AG08395 (cell line): ENCODE measurements at regions not wholly inside any gene's neighbourhood (a gene's known extent, or its start where the extent isn't known, plus 50 kb on each side); places are given as distances from the start of the nearest gene placed in this dataset.
"Not testable (repeated sequence)": the region's sequence is repeated elsewhere in the genome, so short reads cannot be mapped to it uniquely, and the experiment has no call there.

Source experiments
- DNase-seq: peaks from one replicate; pipeline ENCODE4 v3.0.0; 2012; ENCODE audit warnings: mixed read lengths, low spot score

GRCh38 chr15:35929740-35930444, 383.9 kb upstream of the DPH6 start:
- DNase-seq: no peak

GRCh38 chr15:35931799-35932341, 385.9 kb upstream of the DPH6 start:
- no peak for DNase-seq

- no peak for DNase-seq
Measured at GRCh38 chr15:35932531-35932930, 386.6 kb upstream of the DPH6 start.

GRCh38 chr15:35933531-35933930, 387.6 kb upstream of the DPH6 start:
- no peak for DNase-seq

- DNase-seq: no peak
Measured at GRCh38 chr15:35934383-35935049, 388.6 kb upstream of the DPH6 start.

- DNase-seq: no peak
Measured at GRCh38 chr15:35936284-35936683, 390.3 kb upstream of the DPH6 start.

GRCh38 chr15:35937380-35937779, 391.4 kb upstream of the DPH6 start:
- no peak for DNase-seq

DNA sequence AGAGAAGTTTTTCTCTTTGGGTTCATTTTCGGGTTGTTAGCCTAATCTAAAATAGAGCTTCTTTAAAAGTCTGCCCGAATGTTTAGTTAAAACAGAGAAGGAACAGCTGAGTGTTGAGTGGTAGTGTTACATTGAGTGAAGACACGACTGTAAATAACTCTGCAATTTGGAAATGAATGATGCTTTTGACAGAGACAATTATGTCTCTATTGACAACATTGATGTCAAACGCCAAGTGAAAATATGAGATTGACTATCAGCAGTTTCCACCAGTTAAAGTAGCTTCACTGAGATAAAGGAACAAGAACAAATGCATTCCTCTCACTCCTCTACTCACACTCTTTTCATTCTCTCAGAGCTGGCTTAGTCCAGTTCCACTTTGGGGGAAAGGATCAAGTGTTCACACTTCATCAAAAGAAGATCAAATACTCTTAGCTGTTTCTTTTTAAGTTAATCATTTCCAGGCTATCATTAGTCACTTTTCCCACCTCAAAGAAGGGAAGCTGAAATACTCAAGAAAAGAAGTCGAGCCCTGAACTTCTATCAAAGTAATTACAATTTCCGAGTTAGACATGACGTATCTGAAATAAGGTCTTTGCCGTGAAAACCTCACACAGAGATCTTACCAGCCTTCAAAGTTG, 399.1 kb upstream of the DPH6 start:
- no peak for DNase-seq

DNA sequence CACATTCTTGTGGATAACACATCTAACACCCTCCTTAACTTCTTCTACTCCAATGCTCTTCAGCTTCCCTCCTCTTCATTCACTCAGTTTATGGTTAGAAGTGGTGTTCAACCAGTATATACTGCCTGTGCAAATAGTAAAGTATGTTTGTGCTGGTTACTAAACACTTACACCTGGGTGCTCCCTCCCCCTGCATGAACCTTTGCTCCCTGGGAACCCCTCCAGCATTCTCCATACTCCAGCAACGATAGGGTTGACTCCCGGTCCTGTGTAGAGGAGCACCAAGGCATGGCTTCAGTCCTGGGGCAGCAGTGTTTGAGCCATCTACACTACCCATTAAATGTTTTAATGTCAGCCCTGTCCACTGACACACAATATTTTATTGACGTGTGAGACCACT, 407.5 kb upstream of the DPH6 start:
- no peak for DNase-seq

GRCh38 chr15:35956056-35956455, 410.1 kb upstream of the DPH6 start:
- DNase-seq: no peak

DNA sequence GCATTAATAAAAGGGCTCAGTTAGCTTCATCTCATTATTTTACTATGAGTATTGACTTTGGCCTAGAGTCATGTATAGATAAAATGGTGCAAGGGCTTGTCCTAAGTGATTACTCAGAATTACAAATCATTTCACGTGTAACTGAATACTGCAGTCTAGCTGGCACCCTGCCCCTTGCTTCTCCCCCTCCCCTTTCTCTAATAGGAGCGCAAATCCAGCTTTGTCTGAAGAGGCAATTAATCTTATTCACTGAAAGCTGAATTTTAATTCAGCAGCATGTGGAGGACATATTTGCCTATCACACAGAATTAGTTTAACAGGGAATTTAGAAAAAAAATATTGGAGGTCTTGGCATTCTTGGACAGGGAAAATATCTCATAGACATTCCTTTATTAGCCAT, 412.1 kb upstream of the DPH6 start:
- no peak for DNase-seq

GRCh38 chr15:35958975-35959374, 413.0 kb upstream of the DPH6 start:
- DNase-seq: no peak

GRCh38 chr15:35963326-35963725, 417.4 kb upstream of the DPH6 start:
- no peak for DNase-seq

GRCh38 chr15:35966781-35967180, 420.8 kb upstream of the DPH6 start:
- no peak for DNase-seq

DNA sequence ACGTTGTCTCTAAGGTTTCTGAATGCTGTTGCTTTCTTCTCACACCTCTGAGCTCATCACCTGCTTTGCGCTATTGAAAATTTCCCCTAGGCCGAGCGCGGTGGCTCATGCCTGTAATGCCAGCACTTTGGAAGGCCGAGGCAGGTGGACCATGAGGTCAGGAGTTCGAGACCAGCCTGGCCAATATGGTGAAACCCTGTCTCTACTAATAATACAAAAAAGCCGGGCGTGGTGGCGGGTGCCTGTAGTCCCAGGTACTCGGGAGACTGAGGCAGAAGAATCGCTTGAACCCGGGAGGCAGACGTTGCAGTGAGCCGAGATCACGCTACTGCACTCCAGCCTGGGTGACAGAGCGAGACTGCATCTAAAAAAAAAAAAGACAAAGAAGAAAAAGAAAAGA, 422.0 kb upstream of the DPH6 start:
- DNase-seq: not testable (repeated sequence)

GRCh38 chr15:35973029-35973428, 427.1 kb upstream of the DPH6 start:
- DNase-seq: no peak

DNA sequence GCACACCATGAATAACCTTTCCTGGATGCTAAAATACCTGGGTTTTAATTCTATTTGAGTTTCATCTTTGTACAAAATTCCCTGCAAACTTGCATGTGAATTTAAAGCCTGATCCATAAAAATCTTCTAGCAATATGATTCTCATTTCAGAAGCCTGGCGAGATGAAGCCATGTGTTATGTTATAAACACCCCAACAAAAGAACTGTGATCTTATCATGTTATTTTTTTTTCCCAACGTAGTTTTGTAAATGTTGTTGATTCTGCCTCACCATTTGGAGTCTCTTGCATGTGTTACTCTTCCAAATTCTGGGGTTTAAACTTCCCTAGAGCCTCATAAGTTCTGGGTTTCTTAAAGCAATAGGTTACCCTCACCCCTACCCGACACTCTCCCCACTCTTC, 428.1 kb upstream of the DPH6 start:
- no peak for DNase-seq

DNA sequence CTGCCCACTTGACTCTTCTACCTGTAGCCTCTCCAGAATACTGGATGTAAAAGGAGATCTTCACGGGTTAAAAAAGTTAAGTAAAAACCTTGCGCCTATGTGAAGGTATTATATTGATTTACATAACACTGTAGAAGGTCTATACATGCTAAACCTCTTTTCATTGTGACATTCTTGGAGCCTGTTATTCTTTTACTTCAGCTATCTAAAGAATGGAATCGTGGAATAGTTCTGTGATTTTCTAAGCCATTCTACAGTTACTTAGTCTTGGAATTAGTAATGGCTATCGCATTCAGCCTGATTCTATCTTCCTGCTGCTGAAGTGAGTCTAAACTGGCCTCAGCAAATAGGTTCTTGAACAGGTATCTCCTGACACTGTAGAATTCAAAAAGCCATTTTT, 430.0 kb upstream of the DPH6 start:
- DNase-seq: no peak

DNA sequence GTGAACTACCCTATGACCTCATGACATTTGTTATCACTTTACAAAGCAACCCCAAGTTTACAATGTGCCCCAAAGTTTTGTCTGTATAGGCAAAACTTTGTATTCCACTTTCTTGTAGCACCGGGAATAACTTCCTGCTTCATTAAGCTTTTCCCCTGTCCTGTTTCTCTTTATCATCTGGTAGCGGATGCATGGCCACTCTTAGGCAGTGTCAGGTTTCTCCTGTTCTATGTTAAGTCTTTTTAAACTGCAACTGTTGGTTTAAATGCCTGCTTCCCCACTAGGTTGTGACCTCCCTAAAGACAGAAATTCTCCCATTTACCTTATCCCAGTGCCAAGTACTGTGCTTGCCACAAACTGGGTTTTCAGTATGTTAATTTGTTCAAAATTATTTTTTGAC, 433.6 kb upstream of the DPH6 start:
- DNase-seq: no peak

GRCh38 chr15:35980719-35981118, 434.8 kb upstream of the DPH6 start:
- peak; percentile 36 for DNase-seq

DNA sequence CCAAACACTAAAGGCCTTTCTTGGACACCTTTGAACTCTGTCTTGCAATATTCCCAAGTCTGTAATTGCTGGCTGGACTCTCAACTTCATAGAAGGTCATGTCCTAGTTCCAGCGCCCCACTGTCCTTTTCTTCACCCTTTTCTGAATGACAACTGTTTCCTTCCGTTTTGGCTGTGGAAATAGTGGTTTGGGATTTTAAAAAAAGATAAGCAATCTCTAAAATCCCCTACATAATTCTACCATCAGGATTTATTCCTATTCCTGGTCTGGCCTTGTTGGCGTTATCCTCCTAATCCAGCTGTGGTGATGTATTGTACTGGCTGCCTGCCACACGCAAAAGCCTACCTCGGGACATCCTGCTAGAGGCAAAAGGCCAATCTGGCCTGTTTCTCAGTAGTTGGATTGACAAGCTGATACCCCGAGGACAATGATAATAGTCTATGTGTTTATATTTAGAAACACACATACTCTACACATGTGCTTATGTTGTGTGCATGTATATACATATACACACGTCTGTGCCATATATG, 440.3 kb upstream of the DPH6 start:
- no peak for DNase-seq

DNA sequence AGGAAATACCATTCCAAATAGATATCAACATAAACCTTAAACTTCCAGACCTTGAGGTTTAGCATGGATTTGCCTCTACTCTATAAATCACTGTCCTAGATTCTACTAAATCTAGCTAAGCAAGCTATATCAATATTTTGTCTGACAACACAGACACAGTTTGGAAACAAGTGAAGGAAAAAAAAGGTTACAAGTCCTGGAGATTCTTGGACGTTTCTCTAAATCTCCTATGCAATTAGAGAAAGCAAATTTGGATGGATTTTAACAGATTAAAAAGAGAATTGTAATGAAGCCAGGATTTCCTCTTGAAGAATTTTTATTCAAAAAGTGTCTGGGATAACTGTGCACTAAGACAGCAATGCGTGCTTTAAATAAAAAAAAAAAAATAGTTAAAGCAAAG, 441.1 kb upstream of the DPH6 start:
- no peak for DNase-seq

- no peak for DNase-seq
Measured at GRCh38 chr15:35991386-35991785, 445.4 kb upstream of the DPH6 start.
